Loucy (cell line): ENCODE measurements at regions not wholly inside any gene's neighbourhood (a gene's known extent, or its start where the extent isn't known, plus 50 kb on each side); places are given as distances from the start of the nearest gene placed in this dataset.

Experiments
- CTCF ChIP-seq: fragments of 200-600 bp; sonication (generic); conservative IDR thresholded peaks from 2 replicates; pipeline ENCODE4 v1.5.1; 2014; ENCODE audit warnings: mild to moderate bottlenecking, antibody characterized with exemption, low read length
- EZH2phosphoT487 ChIP-seq: fragments of 200-600 bp; IDR thresholded peaks from 2 replicates; pipeline ENCODE4 v1.6.1; 2018; ENCODE audit warnings: antibody characterized with exemption, mild to moderate bottlenecking, moderate library complexity, borderline replicate concordance

- TF ChIP-seq CTCF (no peak), EZH2phosphoT487 (no peak)
These were observed 739.7 kb upstream of the CDH9 start for GRCh38 chr5:27778121-27778520.
